NCI-H510A treated with DMSO at 0.1 percent for 48 hours (cell line): ENCODE measurements at regions not wholly inside any gene's neighbourhood (a gene's known extent, or its start where the extent isn't known, plus 50 kb on each side); places are given as distances from the start of the nearest gene placed in this dataset.

Experiments
- DNase-seq: peaks from one replicate; lab custom pipeline; 2025; lab: John Stamatoyannopoulos, UW

GRCh38 chr1:14529475-14529874 lies 69.0 kb upstream of the KAZN start:
- no peak for DNase-seq

DNA sequence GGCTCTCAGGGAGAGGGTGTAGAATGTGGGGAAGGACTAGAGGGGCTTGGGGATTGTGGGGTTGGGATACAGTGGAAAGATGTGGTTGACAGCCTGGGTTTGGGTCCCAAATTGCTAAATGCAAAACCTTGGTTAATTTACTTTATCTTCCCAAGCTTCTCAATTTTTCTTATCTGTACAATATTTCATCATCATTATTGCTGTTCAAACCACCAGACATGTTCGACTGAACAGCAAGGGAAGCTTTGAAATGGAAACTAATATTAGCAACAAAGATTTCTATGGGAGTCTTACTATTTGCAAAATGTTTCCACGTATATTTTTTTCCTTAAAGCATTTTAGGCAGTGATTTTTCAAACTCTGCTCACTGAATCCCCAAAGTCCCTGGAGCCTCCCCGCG lies 67.0 kb upstream of the KAZN start:
- no peak for DNase-seq

GRCh38 chr1:14535619-14536355 lies 62.7 kb upstream of the KAZN start:
- no peak for DNase-seq

DNA sequence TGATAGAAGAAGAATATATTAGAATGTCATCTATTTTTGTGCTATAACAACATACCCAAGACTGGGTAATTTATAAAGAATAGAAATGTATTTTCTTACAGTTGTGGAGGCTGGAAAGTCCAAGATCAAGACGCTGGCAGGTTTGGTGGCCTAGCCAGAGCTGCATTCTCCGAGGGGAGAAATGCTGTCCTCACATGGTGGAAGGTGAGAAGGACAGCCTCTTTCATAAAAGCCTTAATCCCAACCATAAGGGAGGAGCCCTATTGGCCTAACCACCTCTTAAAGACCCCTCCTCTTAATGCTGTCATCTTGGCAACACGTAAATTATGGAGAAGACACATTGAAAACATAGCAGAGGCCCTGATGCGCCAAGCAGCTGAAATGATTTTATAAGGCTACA lies 60.1 kb upstream of the KAZN start:
- no peak for DNase-seq

- no peak for DNase-seq
These were observed 59.2 kb upstream of the KAZN start for GRCh38 chr1:14539309-14539708.

- no peak for DNase-seq
These were observed 58.4 kb upstream of the KAZN start for GRCh38 chr1:14539953-14540563.

- no peak for DNase-seq
These were observed 57.1 kb upstream of the KAZN start for GRCh38 chr1:14541348-14541747.

DNA sequence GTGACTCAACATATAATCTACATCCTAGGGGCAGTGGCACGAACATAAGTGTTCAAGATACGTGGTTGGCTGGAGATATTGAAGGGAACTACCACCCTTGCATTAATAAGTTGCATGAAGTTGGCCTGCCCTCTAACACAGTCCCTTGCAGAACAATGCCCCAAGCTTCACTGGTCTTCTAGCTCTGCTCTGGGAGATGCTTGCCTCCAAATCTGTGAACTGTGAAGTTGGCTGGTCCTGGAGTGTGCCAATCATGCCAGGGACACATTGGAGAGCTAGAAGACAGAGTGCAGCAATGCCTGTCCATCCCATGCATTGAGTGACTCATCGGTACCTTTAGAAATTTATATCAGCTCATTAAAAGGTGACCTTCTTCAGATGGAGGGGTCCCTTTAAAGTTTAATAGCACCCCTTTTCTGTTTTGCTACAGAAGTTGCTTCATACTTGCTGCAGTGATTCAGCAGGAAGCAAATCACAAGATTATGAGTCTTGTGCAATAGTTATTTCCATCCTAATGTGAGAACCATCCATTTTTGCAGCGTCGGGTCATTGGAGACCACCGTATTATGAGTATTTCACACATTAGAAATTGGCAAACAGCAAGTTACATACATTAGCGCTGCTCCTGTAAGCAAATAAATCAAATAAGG lies 55.2 kb upstream of the KAZN start:
- DNase-seq = no peak

DNA sequence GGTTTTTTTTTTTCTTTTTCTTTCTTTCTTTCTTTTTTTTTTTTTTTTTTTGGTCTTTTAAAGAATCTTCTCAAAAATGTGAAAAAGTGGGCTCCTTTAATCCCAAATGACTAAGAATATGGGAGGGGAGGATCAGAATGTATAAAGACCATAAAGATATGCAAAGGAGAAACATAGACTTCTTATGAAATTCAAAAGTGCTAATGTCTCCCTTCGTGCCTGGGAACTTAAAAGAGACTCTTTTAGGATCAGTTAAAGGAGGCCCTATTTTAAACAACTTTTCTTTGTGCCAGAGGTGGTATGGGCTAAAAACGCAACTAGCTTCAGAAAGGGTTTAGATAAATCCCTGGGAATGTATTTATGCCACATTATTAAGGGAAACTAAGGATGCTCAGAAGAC lies 54.2 kb upstream of the KAZN start:
- no peak for DNase-seq

DNA sequence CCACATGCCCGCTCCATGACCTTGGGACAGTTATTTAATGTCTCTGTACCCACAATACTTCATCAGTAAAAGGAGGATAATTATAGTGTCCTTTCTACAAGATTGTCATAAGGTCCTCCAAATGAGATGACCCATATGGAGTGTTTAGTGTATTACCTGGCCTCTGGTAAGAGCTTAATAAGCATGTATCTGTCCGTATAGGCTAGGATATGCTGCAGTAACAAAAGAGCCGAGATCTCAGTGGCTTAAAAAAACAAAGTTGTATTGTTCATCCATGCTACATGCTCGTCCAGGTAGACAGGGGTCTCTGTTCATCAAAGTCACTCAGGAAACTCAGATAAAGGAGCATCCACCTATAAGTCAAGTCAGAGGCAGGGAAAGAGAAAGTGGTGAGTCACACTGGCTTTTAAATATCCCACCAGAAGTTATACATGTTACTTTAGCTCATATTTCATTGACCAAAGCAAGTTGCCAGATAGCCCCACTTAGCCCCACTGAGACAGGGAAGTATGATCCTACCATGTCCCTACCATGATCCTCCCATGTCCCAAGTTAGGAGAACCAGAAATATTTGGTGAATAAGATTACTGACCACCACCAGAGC lies 53.0 kb upstream of the KAZN start:
- DNase-seq = no peak

DNA sequence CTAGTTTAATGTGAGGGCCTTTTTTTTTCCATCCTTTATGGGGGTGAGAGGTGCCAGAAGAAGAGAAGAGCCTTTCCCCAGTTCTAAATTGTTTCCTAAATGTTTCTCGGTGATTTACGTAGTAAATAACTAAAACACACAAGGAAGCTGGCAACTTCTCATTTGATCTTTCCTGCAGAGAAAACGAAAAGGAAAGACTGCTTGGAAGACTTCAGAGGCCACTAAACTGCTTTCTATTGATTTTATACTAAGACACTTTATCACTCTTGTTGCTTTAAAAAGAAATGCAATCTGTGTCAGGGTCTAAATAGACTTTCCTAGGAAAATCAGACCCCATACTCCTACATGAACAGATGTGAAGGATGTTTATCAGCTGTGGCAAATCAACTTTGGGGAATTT lies 52.1 kb upstream of the KAZN start:
- no peak for DNase-seq
